ENCODE measurements at regions not wholly inside any gene's neighbourhood (a gene's known extent, or its start where the extent isn't known, plus 50 kb on each side); places are given as distances from the start of the nearest gene placed in this dataset.

- TF ChIP-seq RFX5 (IDR thresholded peaks at IDR 0.05), result no peak
- TF ChIP-seq POLR2A (IDR thresholded peaks at IDR 0.05; ENCODE audit: low read length), result no peak
- no peak for TF ChIP-seq CBX8 (IDR thresholded peaks at IDR 0.05)
- TF ChIP-seq, protein P1, sequence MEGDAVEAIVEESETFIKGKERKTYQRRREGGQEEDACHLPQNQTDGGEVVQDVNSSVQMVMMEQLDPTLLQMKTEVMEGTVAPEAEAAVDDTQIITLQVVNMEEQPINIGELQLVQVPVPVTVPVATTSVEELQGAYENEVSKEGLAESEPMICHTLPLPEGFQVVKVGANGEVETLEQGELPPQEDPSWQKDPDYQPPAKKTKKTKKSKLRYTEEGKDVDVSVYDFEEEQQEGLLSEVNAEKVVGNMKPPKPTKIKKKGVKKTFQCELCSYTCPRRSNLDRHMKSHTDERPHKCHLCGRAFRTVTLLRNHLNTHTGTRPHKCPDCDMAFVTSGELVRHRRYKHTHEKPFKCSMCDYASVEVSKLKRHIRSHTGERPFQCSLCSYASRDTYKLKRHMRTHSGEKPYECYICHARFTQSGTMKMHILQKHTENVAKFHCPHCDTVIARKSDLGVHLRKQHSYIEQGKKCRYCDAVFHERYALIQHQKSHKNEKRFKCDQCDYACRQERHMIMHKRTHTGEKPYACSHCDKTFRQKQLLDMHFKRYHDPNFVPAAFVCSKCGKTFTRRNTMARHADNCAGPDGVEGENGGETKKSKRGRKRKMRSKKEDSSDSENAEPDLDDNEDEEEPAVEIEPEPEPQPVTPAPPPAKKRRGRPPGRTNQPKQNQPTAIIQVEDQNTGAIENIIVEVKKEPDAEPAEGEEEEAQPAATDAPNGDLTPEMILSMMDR (IDR thresholded peaks at IDR 0.05), result no peak
- no peak for TF ChIP-seq PHF8 (IDR thresholded peaks at IDR 0.05; ENCODE audit: borderline replicate concordance, low read depth)
- no peak for TF ChIP-seq MAX (IDR thresholded peaks at IDR 0.05)
- no peak for TF ChIP-seq HOXB5 (CRISPR knock-in tag; IDR thresholded peaks at IDR 0.05)
- TF ChIP-seq, protein P2, sequence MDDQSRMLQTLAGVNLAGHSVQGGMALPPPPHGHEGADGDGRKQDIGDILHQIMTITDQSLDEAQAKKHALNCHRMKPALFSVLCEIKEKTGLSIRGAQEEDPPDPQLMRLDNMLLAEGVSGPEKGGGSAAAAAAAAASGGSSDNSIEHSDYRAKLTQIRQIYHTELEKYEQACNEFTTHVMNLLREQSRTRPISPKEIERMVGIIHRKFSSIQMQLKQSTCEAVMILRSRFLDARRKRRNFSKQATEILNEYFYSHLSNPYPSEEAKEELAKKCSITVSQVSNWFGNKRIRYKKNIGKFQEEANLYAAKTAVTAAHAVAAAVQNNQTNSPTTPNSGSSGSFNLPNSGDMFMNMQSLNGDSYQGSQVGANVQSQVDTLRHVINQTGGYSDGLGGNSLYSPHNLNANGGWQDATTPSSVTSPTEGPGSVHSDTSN (IDR thresholded peaks at IDR 0.05), result no peak
- TF ChIP-seq RAD21 (conservative IDR thresholded peaks at IDR 0.05 in 1 of 2, IDR thresholded peaks at IDR 0.05 in 1 of 2), result no peak
- TF ChIP-seq EP300 (IDR thresholded peaks at IDR 0.05), result no peak
- TF ChIP-seq KDM5A (IDR thresholded peaks at IDR 0.05), result no peak
Measured at GRCh38 chr11:81744336-81745116, 989.1 kb downstream of the FAM181B start.
